ENCODE measurements at regions not wholly inside any gene's neighbourhood (a gene's known extent, or its start where the extent isn't known, plus 50 kb on each side); places are given as distances from the start of the nearest gene placed in this dataset.

- POLR2A ChIA-PET, result no interaction called here
- FAIRE-seq, result no peak
- TF ChIP-seq SREBF2 (IDR thresholded peaks at IDR 0.05) (no peak), MAZ (IDR thresholded peaks at IDR 0.05; ENCODE audit: borderline replicate concordance, low read depth, low read length) (no peak), ATOH8 (CRISPR knock-in tag; IDR thresholded peaks at IDR 0.05; ENCODE audit: low read depth) (no peak), ELK1 (IDR thresholded peaks at IDR 0.05; ENCODE audit: low read depth, low read length) (no peak), CBX8 (IDR thresholded peaks at IDR 0.05) (no peak), ZC3H11A (IDR thresholded peaks at IDR 0.05) (no peak), JUN (IDR thresholded peaks at IDR 0.05) (no peak), E2F6 (IDR thresholded peaks at IDR 0.05; ENCODE audit: borderline replicate concordance, low read depth) (no peak), RARB (CRISPR knock-in tag; IDR thresholded peaks at IDR 0.05) (no peak), CBX2 (IDR thresholded peaks at IDR 0.05; ENCODE audit: borderline replicate concordance, low read depth) (no peak), BHLHE40 (IDR thresholded peaks at IDR 0.05; ENCODE audit: low read depth, low read length) (no peak), EP300 (IDR thresholded peaks at IDR 0.05) (no peak), HOXA7 (CRISPR knock-in tag; IDR thresholded peaks at IDR 0.05) (no peak), POLR2A (IDR thresholded peaks at IDR 0.05; ENCODE audit: low read length) (no peak), CTCF (IDR thresholded peaks at IDR 0.05) (no peak), HEYL (CRISPR knock-in tag; IDR thresholded peaks at IDR 0.05) (no peak)
- CTCF ChIA-PET, result no interaction called here
- WGBS (ENCODE audit: missing lambda C conversion rate), result 48% methylated on average over 18 of the region's 28 CpGs
- no peaks in the 10 kb centered on the region for H3K4me1 ChIP-seq
- H3K4me2 ChIP-seq, result no peak overlapping the region
- no peak overlapping the region for H3K4me3 ChIP-seq
- H3K9me3 ChIP-seq, result no peaks in the 10 kb centered on the region
- no peak overlapping the region for H3K27ac ChIP-seq
- ATAC-seq, result no peak
- no peak for DNase-seq (ENCODE audit: low read depth in 1 of 2, low spot score in 1 of 2)
Observed at GRCh38 chr13:111964411-111965035, 102.4 kb upstream of the SOX1 start.

GRCh38 chr13:111965466-111966214 is 101.3 kb upstream of the SOX1 start:
- no peaks in the 10 kb centered on the region for H3K4me1 ChIP-seq
- FAIRE-seq (no peak), ATAC-seq (no peak), DNase-seq (ENCODE audit: low read depth in 1 of 2, low spot score in 1 of 2) (no peak)
- no peaks in the 10 kb centered on the region for H3K9me3 ChIP-seq
- H3K27ac ChIP-seq, result no peak overlapping the region
- no peak overlapping the region for H3K4me3 ChIP-seq
- TF ChIP-seq KDM1A (IDR thresholded peaks at IDR 0.05; ENCODE audit: low read depth), result no peak
- TF ChIP-seq SMC3 (IDR thresholded peaks at IDR 0.05), result no peak
- no peak for TF ChIP-seq RNF2 (IDR thresholded peaks at IDR 0.05; ENCODE audit: borderline replicate concordance, low read depth)
- TF ChIP-seq EHF (CRISPR knock-in tag; IDR thresholded peaks at IDR 0.05), result no peak
- no peak for TF ChIP-seq EHMT2 (IDR thresholded peaks at IDR 0.05; ENCODE audit: low read depth)
- TF ChIP-seq ZC3H11A (IDR thresholded peaks at IDR 0.05), result no peak
- no peak for TF ChIP-seq CBX2 (IDR thresholded peaks at IDR 0.05; ENCODE audit: borderline replicate concordance, low read depth)
- CTCF ChIA-PET, result no interaction called here
- H3K4me2 ChIP-seq, result no peak overlapping the region
- POLR2A ChIA-PET, result no interaction called here
- WGBS (ENCODE audit: missing lambda C conversion rate), result 30% methylated on average over 16 of the region's 24 CpGs

All from A549 (cell line).